ENCODE measurements at regions not wholly inside any gene's neighbourhood (a gene's known extent, or its start where the extent isn't known, plus 50 kb on each side); places are given as distances from the start of the nearest gene placed in this dataset.
"Not testable (repeated sequence)": the region's sequence is repeated elsewhere in the genome, so short reads cannot be mapped to it uniquely, and the experiment has no call there.

DNA sequence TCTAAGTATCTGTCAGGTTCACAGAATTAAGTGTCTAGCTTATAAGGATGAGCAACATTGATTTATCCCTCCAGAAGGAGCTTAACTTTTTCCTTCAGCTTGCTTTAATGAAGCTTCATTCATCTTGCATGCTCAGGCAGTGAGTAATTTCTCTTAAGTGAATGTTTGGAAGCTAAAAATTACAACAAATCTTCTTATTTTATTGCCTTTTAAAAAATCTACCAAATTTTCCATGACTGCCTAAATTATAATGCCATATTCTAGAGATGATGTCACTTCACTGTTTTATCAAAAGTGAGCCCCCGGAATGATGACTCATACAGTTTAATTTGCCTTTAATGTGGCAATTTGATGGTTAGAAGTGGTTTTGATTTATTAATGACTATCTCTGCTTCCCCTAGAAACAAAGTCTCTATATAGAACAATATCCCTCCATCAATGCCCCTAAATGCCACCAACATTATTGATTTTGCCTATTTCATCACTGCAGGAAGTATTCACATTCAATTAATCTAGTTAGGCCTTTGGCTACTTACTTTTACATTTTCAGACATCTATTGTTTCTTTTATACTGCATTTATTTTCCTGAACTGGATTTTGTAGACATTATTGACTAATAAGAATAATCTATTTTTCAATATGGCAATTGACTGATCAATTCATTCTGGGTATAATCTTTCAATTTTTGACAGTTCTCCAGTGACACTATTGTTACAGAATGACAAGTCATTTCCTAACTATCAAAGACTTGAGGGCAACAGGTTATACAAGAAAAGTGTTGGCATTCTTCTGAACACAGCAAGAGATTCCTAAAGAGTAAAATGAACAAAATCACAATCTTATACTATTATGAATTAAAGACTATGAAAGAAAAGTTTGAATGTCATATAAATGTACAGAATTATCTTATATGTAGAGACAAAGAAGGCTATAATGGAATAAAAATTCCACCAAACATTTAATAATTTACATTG, 139.3 kb upstream of the ODAD2 start:
- no peak for DNase-seq (ENCODE audit: low read depth in 3 of 3)

GRCh38 chr10:28135258-28135657, 136.4 kb upstream of the ODAD2 start:
- DNase-seq (ENCODE audit: low read depth in 3 of 3), result no peak

- DNase-seq (ENCODE audit: low read depth in 3 of 3), result no peak
Measured at GRCh38 chr10:28130267-28130666, 131.4 kb upstream of the ODAD2 start.

GRCh38 chr10:28127881-28128280, 129.0 kb upstream of the ODAD2 start:
- no peak for DNase-seq (ENCODE audit: low read depth in 3 of 3)

- no peak for DNase-seq (ENCODE audit: low read depth in 3 of 3)
Measured at GRCh38 chr10:28125701-28126100, 126.8 kb upstream of the ODAD2 start.

- DNase-seq (ENCODE audit: low read depth in 3 of 3), result no peak
Measured at GRCh38 chr10:28120795-28121194, 121.9 kb upstream of the ODAD2 start.

DNA sequence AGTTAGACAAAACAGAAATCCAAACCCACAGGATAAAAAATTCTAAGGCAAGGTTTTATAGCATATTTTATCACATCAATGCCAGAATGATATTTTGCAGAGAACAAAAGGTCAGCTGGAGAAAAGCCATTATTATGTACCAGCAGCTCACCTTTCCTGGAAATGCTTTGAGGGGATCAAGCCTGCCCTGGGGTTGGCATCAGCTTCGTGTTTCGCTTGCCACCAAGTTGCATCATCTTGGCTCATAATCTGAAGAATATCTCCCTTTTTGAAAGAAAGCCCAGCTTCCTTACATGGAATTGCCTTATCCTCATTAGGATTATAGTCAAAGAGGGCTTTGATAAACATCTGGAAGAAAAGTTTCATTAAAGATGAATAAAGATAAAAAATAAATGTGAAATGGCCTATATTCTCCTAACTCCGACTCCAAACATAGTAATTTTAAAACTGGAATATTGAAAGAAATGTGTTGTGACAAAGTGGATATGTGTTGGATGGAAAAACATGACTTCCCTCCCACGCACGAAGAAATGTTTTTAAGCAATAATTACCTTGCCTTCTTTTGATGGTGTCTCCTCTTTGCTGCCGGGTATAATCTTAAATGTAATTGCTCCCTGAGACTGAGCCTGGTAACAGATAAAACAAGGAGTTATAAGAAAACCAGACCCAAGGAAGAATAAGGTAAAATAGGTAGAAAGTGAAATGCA, 121.3 kb upstream of the ODAD2 start:
- no peak for DNase-seq (ENCODE audit: low read depth in 3 of 3)

DNA sequence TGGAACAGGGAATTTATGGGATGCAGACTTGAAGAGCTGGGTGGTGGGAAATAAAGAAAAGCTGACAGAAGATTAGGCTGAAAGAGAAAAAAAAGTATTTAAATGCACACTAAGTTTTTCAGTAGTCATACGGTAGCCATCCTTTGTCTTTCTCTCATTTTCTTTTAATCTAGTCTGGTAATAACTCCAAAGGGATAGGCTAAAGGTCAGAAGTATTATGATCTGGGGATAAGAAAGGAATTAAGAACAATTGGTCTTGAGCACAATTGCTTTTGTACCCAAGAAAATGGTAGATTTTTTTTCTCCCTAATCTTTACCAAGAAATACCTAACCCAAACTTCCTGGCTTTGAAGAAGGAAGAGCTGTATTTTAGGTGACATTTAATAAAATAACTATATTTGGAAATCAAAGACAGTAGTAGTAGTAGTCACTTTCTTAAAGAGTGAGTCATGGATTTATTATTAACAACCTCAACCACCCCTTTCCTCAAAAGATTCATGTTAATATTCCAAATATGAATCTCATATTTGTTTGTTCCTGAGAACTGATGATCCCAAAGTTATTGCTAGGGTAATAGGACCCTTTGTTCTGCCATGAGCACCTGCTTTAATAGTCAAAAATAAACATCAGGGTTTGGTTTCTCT, 120.2 kb upstream of the ODAD2 start:
- DNase-seq (ENCODE audit: low read depth in 3 of 3), result no peak

DNA sequence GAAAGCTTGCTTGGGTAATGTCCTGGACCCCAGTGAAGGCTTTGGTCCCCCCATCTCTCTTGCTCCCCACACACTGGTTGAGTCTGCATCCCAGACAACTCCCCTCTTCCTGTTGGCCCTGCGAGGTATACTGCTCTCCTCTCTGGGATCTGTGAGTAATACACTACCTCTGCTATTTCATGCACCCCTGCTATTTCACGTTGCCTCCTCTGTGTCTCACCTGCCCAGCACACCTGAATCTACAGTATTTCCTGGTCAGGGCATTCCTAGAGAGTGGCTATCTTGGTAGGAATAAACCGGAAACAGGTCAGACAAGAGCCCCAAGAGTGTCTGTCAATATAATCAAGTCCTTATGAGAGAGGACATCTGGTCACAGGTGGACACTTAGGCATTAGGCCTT, 114.3 kb upstream of the ODAD2 start:
- DNase-seq (ENCODE audit: low read depth in 3 of 3), result no peak

DNA sequence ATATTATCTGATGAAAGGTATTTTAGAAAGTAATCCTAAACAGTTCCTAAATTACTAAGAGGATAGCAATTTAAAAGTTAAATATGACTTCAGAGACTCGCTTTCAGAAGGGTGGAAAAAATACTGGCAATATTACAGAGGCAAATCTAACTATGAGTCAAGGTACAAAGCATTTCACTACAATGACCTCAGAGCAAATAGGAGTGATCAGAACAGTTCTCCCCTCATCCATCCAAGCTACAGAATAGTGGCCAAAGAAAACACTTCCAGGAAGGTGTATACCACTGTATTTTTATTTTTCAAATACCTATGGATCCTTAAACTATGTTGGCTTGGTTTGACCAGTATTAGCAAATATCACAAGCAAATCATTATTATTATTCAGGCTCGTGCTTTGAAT, 112.8 kb upstream of the ODAD2 start:
- DNase-seq (ENCODE audit: low read depth in 3 of 3), result no peak

DNA sequence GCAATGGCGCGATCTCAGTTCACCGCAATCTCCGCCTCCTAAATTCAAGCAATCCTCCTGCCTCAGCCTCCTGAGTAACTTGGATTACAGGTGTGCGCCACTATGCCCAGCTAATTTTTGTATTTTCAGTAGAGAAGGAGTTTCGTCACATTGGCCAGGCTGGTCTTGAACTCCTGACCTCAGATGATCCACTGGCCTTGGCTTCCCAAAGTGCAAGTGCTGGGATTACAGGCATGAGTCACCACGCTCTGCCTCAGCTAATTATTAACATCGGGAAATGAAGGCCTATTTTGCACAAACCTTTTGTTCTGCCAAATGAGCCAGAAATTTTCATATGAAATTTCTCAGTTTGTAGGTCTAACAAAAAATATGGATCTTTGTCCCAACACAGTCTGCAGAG, 106.7 kb upstream of the ODAD2 start:
- no peak for DNase-seq (ENCODE audit: low read depth in 3 of 3)

DNA sequence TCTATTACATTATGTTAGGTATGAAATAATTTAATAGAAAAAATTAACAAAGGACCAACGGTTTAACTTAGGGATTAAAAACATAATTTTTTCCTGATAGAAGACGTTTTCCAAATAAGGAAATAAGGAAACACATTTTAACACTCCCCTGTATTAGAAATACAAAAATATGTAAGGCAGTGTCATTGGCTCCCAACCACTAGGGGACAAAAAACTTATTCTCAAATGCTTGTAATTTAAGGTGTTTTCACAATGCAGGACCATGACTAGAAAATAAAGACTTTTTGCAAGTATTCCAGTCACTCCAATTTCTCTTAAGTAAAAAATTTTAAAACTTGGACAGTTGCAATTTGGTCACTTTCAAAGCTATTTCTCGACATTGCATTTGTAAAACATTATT, 98.8 kb upstream of the ODAD2 start:
- DNase-seq (ENCODE audit: low read depth in 3 of 3), result no peak

DNA sequence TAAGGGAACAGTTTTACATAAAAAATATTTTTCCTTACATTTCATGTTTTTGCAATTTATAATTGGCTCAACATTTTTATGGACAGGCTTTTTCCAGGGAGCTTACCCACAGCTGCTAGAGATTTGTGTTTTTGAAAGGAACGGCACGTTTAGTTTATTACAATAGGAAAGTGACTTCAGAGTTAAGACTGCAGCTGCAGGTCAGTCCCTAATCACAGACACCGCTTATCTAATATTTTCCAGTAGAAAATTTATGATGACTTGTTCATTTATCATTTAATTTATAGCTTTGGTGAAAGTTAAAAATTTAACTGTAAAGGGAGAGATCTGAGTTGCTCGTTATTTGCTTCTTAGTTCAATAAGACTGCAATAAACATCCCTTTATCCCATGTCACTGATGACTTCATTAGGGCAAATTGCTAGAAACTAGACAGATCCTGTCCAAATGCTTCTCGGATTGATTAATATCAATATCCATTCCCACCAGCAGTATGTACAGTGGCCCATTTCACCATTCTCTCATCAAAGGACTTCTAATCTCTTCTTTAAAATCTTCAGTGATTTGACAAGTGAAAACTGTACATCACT, 97.0 kb upstream of the ODAD2 start:
- no peak for DNase-seq (ENCODE audit: low read depth in 3 of 3)

GRCh38 chr10:28094121-28094520, 95.2 kb upstream of the ODAD2 start:
- no peak for DNase-seq (ENCODE audit: low read depth in 3 of 3)

- DNase-seq (ENCODE audit: low read depth in 3 of 3), result no peak
Measured at GRCh38 chr10:28091913-28092312, 93.0 kb upstream of the ODAD2 start.

DNA sequence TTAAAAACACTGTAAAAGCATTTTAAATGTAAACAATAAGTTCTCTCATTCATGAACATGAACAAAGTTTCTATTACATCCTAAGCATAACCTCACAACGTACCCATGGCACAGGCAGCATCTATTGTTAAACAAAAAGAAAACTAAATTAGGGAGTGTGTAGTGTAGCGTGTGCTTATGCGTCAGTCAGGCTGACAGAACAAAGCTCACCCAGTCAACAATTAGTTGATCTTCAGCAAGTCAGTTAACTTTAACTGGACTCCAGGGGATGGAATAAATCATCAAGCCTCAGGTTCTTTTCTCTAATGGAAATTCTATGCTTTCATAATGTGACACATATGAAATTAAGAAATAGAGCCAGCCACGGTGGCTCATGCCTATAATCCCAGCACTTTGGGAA, 91.6 kb upstream of the ODAD2 start:
- DNase-seq (ENCODE audit: low read depth in 3 of 3), result no peak

DNA sequence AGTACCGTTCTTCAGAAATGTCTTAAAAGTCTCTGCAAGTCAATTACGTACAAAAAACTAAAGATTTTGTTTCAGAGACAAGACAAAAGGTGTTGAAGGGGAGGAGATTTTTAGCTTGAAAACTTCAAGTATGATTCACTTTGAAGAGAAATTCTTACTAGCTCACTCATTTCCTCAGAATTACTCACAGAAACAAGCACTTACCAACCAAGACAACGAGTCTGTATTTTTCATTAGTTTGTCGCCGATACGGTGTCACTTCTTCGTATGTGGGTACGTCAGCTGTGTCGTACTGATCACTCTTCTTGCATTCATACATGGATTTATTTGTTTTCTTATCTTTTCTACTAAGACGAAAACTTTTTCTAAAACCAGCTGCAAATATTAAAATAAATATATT, 90.6 kb upstream of the ODAD2 start:
- DNase-seq (ENCODE audit: low read depth in 3 of 3), result no peak

DNA sequence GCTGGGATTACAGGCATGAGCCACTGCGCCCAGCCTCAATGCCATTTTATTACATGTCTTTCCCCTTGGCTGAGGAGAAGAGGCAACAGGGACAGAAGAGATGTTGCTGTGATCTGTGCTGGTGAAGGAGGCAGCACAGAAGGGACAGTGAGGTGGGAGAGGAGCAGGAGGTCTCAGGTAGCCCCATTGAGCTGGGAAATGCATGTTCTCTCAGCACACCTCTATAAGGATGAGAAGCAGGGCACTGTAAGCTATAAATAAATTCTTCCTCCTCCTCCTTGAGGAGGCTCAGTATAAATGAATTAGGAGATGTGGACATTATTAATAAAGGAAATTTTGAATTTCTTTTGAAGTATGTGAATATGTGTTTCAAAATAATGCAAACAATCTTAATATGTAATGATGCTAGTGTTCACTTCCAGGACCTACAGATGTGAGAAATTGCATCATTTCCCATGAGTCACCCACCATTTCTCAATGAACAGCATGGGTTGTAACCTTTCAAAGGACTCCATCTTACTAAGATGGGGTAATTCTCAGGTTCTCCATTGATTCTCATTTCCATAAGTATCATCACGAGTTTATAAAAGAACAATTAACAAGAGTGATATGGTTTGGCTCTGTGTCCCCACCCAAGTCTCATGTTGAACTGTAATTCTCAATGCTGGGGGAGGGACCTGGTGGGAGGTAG, 88.9 kb upstream of the ODAD2 start:
- peak in 1 of 3 donors; percentile 19 for DNase-seq (ENCODE audit: low read depth in 3 of 3)

- not testable (repeated sequence) for DNase-seq (ENCODE audit: low read depth in 3 of 3)
Measured at GRCh38 chr10:28085760-28086159, 86.9 kb upstream of the ODAD2 start.

GRCh38 chr10:28082885-28083284, 84.0 kb upstream of the ODAD2 start:
- no peak for DNase-seq (ENCODE audit: low read depth in 3 of 3)

DNA sequence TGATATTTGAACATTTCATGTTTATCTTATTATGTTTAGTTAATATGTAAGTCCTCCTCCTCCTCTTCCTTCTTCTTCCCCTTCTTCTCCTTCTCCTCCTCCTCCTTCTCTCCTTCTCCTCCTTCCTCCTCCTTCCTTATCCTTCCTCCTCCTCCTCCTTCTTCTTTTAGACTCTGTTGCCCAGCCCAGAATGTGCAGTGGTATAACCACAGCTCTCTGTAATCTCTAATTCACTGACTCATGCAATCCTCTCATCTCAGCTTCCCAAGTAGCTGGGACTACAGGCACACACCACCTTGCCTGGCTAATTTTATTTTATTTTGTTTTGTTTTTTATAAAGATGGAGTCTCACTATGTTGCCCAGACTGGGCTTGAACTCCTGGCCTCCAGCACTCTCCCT, 83.4 kb upstream of the ODAD2 start:
- no peak for DNase-seq (ENCODE audit: low read depth in 3 of 3)

DNA sequence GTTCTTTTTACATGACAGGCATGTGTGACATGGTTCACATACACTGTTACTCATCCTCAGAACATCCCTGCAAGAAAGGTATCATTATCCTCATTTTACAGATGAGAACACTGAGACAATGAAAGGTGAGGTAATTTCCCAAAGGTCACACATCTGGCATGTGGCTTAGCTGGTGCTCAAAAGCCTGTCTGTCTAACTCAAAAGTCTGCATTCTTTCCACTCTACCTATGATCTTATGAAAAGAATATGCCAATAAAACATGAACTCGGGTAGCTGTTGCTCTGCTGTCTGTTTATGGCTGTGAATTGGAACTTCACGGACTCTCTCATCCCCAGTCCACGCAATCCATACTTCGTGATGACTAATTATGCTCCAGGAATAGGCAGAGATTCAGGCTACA, 79.0 kb upstream of the ODAD2 start:
- DNase-seq (ENCODE audit: low read depth in 3 of 3), result no peak
